ENCODE measurements at regions not wholly inside any gene's neighbourhood (a gene's known extent, or its start where the extent isn't known, plus 50 kb on each side); places are given as distances from the start of the nearest gene placed in this dataset.
"Not testable (repeated sequence)": the region's sequence is repeated elsewhere in the genome, so short reads cannot be mapped to it uniquely, and the experiment has no call there.

GRCh38 chr2:17249249-17249648 lies 269.0 kb downstream of the RAD51AP2 start:
- DNase-seq: no peak

GRCh38 chr2:17245906-17246305 lies 272.3 kb downstream of the RAD51AP2 start:
- no peak for DNase-seq

GRCh38 chr2:17242813-17243485 lies 275.3 kb downstream of the RAD51AP2 start:
- no peak for DNase-seq

- DNase-seq: no peak
These were observed 278.7 kb downstream of the RAD51AP2 start for GRCh38 chr2:17239550-17239949.

GRCh38 chr2:17235167-17235566 lies 283.1 kb downstream of the RAD51AP2 start:
- no peak for DNase-seq

- no peak for DNase-seq
These were observed 285.3 kb downstream of the RAD51AP2 start for GRCh38 chr2:17232776-17233556.

- DNase-seq: no peak
These were observed 286.8 kb downstream of the RAD51AP2 start for GRCh38 chr2:17231394-17231965.

GRCh38 chr2:17229414-17229813 lies 288.8 kb downstream of the RAD51AP2 start:
- DNase-seq: no peak

GRCh38 chr2:17228461-17228860 lies 289.8 kb downstream of the RAD51AP2 start:
- DNase-seq: no peak

GRCh38 chr2:17227856-17228255 lies 290.4 kb downstream of the RAD51AP2 start:
- no peak for DNase-seq

- DNase-seq: no peak
These were observed 291.2 kb downstream of the RAD51AP2 start for GRCh38 chr2:17226941-17227490.

- no peak for DNase-seq
These were observed 295.0 kb downstream of the RAD51AP2 start for GRCh38 chr2:17223211-17223610.

GRCh38 chr2:17208511-17208910 lies 309.7 kb downstream of the RAD51AP2 start:
- DNase-seq: no peak

- DNase-seq: no peak
These were observed 311.5 kb downstream of the RAD51AP2 start for GRCh38 chr2:17206771-17207170.

- DNase-seq: not testable (repeated sequence)
These were observed 314.0 kb downstream of the RAD51AP2 start for GRCh38 chr2:17204214-17204613.

GRCh38 chr2:17202628-17203027 lies 315.6 kb downstream of the RAD51AP2 start:
- not testable (repeated sequence) for DNase-seq

GRCh38 chr2:17199741-17200140 lies 318.5 kb downstream of the RAD51AP2 start:
- DNase-seq: no peak

GRCh38 chr2:17196380-17196779 lies 321.9 kb downstream of the RAD51AP2 start:
- no peak for DNase-seq

- no peak for DNase-seq
These were observed 323.2 kb downstream of the RAD51AP2 start for GRCh38 chr2:17195016-17195415.

GRCh38 chr2:17194083-17194482 lies 324.2 kb downstream of the RAD51AP2 start:
- DNase-seq: no peak

GRCh38 chr2:17193433-17193890 lies 324.8 kb downstream of the RAD51AP2 start:
- not testable (repeated sequence) for DNase-seq

- no peak for DNase-seq
These were observed 327.0 kb downstream of the RAD51AP2 start for GRCh38 chr2:17191223-17191622.

- DNase-seq: no peak
These were observed 327.7 kb downstream of the RAD51AP2 start for GRCh38 chr2:17190527-17190926.

GRCh38 chr2:17188721-17189120 lies 329.5 kb downstream of the RAD51AP2 start:
- DNase-seq: no peak

Measured in stimulated activated CD8-positive, alpha-beta memory T cell treated with anti-CD3 and anti-CD28 coated beads, Interleukin-4, amount 100 ng/mL, for 48 hours (primary cell).